AG04449 (cell line): ENCODE measurements at regions not wholly inside any gene's neighbourhood (a gene's known extent, or its start where the extent isn't known, plus 50 kb on each side); places are given as distances from the start of the nearest gene placed in this dataset.
"Not testable (repeated sequence)": the region's sequence is repeated elsewhere in the genome, so short reads cannot be mapped to it uniquely, and the experiment has no call there.

Experiments
- CTCF ChIA-PET: fragments of 350-600 bp; formaldehyde crosslinking; extraction: SDS; loops from one replicate; lab custom pipeline; 2021; ENCODE audit warnings: antibody characterized with exemption; lab: Yijun Ruan, JAX
- POLR2A ChIA-PET: fragments of 400-600, 350-600 bp; formaldehyde crosslinking; extraction: SDS; loops from one replicate; lab custom pipeline; 2020; ENCODE audit warnings: antibody characterized with exemption, inconsistent platforms; lab: Yijun Ruan, JAX
- DNase-seq: peaks from one replicate; pipeline ENCODE4 v3.0.0-alpha.2; 2010; ENCODE audit warnings: low read depth, low spot score
- H3K4me3 ChIP-seq: 2 replicates; pipeline ENCODE4 v1.5.1; 2011; ENCODE audit warnings: low read depth, mild to moderate bottlenecking, control low read depth, low read length
- TF ChIP-seq, protein P1 (sequence below): IDR thresholded peaks from one replicate; pipeline ENCODE4 v1.5.1; 2011; ENCODE audit warnings: mild to moderate bottlenecking, moderate library complexity, low read length, control low read depth, inconsistent platforms; ENCODE audit not compliant: insufficient read depth; ENCODE audit errors: missing control alignments

DNA sequence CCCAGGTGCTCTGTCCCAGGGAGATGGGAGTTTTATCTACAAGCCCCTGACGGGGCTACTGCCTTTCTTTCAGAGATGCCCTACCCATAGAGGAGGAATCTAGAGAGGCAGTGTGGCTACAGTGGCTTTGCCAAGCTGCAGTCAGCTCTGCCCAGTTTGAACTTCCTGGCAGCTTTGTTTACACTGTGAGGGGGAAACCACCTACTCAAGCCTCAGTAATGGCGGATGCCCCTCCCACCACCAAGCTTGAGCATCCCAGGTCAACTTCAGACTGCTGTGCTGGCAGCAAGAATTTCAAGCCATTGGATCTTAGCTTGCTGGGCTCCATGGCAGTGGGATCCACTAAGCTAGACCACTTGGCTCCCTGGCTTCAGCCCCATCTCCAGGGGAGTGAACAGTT, 53.1 kb upstream of the TMEM252 start:
- POLR2A ChIA-PET, H3K4me3 ChIP-seq, DNase-seq, CTCF ChIA-PET: not testable (repeated sequence)

DNA sequence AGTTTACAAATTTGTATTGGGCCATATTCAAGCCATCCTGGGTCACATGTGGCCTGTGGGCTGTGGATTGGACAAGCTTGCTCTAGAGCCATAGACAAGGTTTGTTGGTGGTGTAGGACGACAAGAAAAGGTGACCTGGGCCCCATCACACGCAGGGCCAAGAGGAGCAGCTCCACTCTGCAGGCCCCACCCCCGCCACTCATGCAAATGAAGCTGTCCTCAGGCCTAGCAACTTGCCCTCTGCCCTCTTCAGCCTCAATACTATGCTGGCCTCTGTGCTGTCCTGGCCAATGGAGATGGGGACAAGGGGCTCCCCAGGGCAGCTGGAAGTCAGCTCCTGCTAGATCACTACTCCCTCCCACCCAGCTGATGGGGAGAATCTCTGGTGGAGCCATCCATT, 55.2 kb upstream of the TMEM252 start:
- no peak overlapping the region for H3K4me3 ChIP-seq
- POLR2A ChIA-PET = no interaction called here
- DNase-seq = no peak
- TF ChIP-seq, protein P1, sequence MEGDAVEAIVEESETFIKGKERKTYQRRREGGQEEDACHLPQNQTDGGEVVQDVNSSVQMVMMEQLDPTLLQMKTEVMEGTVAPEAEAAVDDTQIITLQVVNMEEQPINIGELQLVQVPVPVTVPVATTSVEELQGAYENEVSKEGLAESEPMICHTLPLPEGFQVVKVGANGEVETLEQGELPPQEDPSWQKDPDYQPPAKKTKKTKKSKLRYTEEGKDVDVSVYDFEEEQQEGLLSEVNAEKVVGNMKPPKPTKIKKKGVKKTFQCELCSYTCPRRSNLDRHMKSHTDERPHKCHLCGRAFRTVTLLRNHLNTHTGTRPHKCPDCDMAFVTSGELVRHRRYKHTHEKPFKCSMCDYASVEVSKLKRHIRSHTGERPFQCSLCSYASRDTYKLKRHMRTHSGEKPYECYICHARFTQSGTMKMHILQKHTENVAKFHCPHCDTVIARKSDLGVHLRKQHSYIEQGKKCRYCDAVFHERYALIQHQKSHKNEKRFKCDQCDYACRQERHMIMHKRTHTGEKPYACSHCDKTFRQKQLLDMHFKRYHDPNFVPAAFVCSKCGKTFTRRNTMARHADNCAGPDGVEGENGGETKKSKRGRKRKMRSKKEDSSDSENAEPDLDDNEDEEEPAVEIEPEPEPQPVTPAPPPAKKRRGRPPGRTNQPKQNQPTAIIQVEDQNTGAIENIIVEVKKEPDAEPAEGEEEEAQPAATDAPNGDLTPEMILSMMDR = no peak
- CTCF ChIA-PET = interaction anchor here (1.3 kb wide), 1 partner anchor 12 kb away, joined by 4 read pairs; no protein-coding TSS in a partner anchor

DNA sequence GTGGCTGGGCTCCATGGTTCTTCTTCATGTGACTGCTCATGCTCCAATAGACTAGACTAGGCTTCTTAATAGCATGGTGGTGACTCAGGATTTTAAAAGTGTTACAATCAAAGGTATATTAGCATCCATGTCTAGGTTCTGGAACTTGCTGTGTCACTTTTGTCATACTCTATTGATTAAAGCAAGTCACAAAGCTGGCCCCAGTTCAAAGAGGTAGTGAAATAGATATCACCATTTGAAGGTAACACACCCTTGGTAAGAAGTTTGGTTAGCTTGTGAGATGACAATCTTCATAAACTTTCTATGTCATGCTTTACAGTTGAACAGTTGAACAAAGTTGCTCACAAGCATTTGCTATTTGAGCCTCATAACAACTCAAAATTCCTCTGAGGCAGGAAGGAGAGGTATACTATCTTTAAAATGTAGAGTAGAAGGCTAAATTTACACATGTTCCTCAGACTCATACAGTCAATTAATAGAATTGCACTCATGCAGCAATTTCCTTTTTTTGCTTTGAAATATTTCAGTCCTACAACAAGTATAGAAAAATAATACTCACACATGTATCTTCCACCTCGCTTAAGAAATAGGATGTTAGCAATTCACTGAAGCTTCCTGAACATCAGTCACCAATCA, 56.8 kb upstream of the TMEM252 start:
- ChIA-PET CTCF (interaction anchor here (1.3 kb wide), 1 partner anchor 14 kb away, joined by 4 read pairs; no protein-coding TSS in a partner anchor), POLR2A (no interaction called here)
- H3K4me3 ChIP-seq = no peak overlapping the region
- TF ChIP-seq, protein P1 = no peak
- DNase-seq = no peak

DNA sequence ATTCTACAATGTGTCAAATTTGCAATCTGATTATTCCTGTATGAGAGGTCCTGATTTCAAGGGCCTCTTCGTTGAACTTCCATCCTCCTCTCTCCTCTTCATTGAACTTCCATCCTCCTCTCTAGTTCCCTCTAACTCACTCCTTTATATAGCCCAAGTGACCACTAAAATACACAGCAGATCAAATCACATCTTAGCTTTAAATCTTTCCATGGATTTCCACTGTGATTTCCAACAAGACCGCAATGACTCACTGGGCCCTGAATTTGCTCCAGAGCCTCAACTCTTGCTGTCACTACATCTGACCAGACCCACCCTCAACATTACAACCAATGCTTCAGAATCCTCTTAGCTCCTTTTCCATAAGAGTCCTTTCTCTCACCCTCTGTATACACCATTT, 59.1 kb upstream of the TMEM252 start:
- POLR2A ChIA-PET = no interaction called here
- CTCF ChIA-PET = interaction anchor here (2.2 kb wide), 1 partner anchor 16 kb away, joined by 7 read pairs; no protein-coding TSS in a partner anchor

DNA sequence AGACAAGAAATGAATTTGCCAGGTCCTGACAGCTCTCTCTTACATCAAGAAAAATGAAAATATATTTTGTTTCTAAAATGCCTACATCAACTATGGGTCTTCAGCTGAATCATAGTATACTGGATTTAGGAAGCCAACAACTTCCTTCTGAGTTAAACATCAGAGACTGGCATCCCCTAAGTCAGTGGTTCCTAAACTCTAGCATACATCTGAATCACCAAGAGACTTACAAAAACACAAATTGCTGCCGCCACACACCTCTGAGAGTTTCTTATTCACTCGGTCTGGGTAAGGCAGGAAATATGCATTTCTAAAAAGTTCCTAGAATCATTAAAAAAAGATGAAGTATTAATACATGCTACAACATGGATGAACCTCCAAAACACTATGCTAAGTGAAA, 60.4 kb upstream of the TMEM252 start:
- CTCF ChIA-PET = interaction anchor here (2.2 kb wide), 1 partner anchor 17 kb away, joined by 7 read pairs; no protein-coding TSS in a partner anchor

More for the DNA sequence above, 59.1 kb upstream of the TMEM252 start:
- no peak for DNase-seq
- TF ChIP-seq, protein P1 = no peak
- no peak overlapping the region for H3K4me3 ChIP-seq

DNA sequence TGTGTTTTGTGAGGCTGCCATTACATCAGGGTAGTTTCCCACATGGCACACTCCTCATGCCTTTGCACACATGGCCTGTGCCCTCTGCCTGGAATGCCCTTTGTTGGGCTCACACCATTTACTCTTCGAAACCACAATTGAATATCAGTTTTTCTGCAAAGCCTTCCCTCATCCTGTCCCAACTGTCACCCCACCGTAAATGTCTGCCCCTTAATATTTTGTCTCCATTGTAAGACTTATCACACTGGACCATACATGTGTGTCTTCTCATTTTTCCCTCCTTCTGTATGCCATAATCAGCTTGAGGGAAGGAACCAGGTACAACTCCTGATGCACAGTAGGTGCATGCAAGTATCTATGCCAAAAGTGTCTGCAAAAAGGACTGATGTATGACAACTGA, 62.7 kb upstream of the TMEM252 start:
- DNase-seq = no peak
- ChIA-PET CTCF (no interaction called here), POLR2A (no interaction called here)
- TF ChIP-seq, protein P1 = no peak
- no peak overlapping the region for H3K4me3 ChIP-seq

More for the DNA sequence above, 60.4 kb upstream of the TMEM252 start:
- DNase-seq = no peak
- no peak overlapping the region for H3K4me3 ChIP-seq
- POLR2A ChIA-PET = no interaction called here
- TF ChIP-seq, protein P1 = no peak

DNA sequence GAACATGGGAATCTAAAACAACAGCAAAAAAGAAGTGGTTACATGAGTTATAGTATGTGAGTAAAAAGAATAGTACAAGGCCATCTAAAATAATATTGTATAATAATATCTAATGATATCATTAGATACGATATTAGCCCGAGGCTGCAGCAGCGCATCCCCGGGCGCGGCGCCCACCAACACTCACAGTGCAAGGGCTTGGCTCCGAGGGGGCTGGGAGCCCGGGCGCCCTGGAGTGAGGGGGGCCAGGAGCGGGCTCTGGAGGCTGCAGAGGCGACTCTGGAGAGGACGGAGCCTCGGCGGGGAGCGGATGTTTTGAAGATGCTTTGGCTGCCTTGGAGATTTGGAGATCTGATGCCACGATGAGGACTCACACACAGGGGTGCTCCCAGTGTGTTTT, 68.1 kb upstream of the TMEM252 start:
- POLR2A ChIA-PET = no interaction called here

More for the DNA sequence above, 68.1 kb upstream of the TMEM252 start:
- DNase-seq = no peak
- TF ChIP-seq, protein P1 = no peak
- no peak overlapping the region for H3K4me3 ChIP-seq
- CTCF ChIA-PET = no interaction called here
